ENCODE measurements at regions not wholly inside any gene's neighbourhood (a gene's known extent, or its start where the extent isn't known, plus 50 kb on each side); places are given as distances from the start of the nearest gene placed in this dataset.

GRCh38 chr7:54338319-54338718, 203.9 kb upstream of the VSTM2A start:
- no peak for ATAC-seq

GRCh38 chr7:54339073-54339472, 203.1 kb upstream of the VSTM2A start:
- no TSS peak for BruUV-seq (replicated peaks)

More at GRCh38 chr7:54338319-54338718, 203.9 kb upstream of the VSTM2A start:
- no TSS peak for BruUV-seq (replicated peaks)
- intact Hi-C loops (cut with micrococcal nuclease), result no loop called here
- ChIA-PET POLR2A (no interaction called here), CTCF (no interaction called here), RAD21 (ENCODE audit: low non-redundant PET in 1 of 2, low total read pairs in 2 of 2, uncharacterized antibody in 2 of 2, unreplicated experiment in 2 of 2) (no interaction called here)
- no peak for TF ChIP-seq RAD21 (IDR thresholded peaks at IDR 0.05; ENCODE audit: low read depth)
- TF ChIP-seq CEBPB (IDR thresholded peaks at IDR 0.05; ENCODE audit: low read depth), result no peak
- TF ChIP-seq FOSL1 (IDR thresholded peaks at IDR 0.05; ENCODE audit: low read depth), result no peak
- TF ChIP-seq CBX3 (IDR thresholded peaks at IDR 0.05; ENCODE audit: low read depth), result no peak
- no peak for TF ChIP-seq ZFX (IDR thresholded peaks at IDR 0.05)
- no peak for TF ChIP-seq EGR1 (IDR thresholded peaks at IDR 0.05; ENCODE audit: low read depth)
- TF ChIP-seq JUND (IDR thresholded peaks at IDR 0.05), result no peak
- no peak for TF ChIP-seq MAX (IDR thresholded peaks at IDR 0.05)
- no peak for TF ChIP-seq ELF1 (IDR thresholded peaks at IDR 0.05; ENCODE audit: borderline replicate concordance, low read depth)
- Histone ChIP-seq H3K9me3 (ENCODE audit: control insufficient read depth in 1 of 2, insufficient read depth in 1 of 2, low read depth in 1 of 2, low read length in 2 of 2) (peaks cover 0 to 3% of the 10 kb centered on the region in 2 experiments; a peak in 2 of 4 replicates), H3K36me3 (ENCODE audit: control insufficient read depth in 1 of 2, insufficient read depth in 2 of 2, low read length in 2 of 2) (no peaks in the 10 kb centered on the region), H3K9ac (ENCODE audit: low read length) (no peak overlapping the region), H3K9me2 (ENCODE audit: insufficient read depth) (no peaks in the 10 kb centered on the region), H4K20me1 (ENCODE audit: insufficient read depth) (no peaks in the 10 kb centered on the region), H2AFZ (ENCODE audit: low read depth, low read length, poor library complexity, severe bottlenecking) (no peak overlapping the region), H3K4me2 (ENCODE audit: low read length) (no peak overlapping the region), H3K79me2 (ENCODE audit: insufficient read depth, low read length) (no peaks in the 10 kb centered on the region), H3K27ac (ENCODE audit: low read depth, low read length) (no peak overlapping the region), H3K4me3 (replicated peaks in 1 of 2; ENCODE audit: low read depth in 1 of 2, low read length in 2 of 2) (no peak overlapping the region), H3K4me1 (ENCODE audit: control insufficient read depth in 1 of 2, insufficient read depth in 2 of 2, low read length in 2 of 2) (no peaks in the 10 kb centered on the region), H3K27me3 (ENCODE audit: insufficient read depth, low read length) (no peaks in the 10 kb centered on the region)
- no peak for DNase-seq (ENCODE audit: low read depth, low spot score)

More at GRCh38 chr7:54339073-54339472, 203.1 kb upstream of the VSTM2A start:
- POLR2A ChIA-PET, result no interaction called here
- H3K9ac ChIP-seq (ENCODE audit: low read length), result no peak overlapping the region
- RAD21 ChIA-PET (ENCODE audit: low non-redundant PET in 1 of 2, low total read pairs in 2 of 2, uncharacterized antibody in 2 of 2, unreplicated experiment in 2 of 2), result no interaction called here
- H3K4me3 ChIP-seq (replicated peaks in 1 of 2; ENCODE audit: low read depth in 1 of 2, low read length in 2 of 2), result no peak overlapping the region
- CTCF ChIA-PET, result no interaction called here
- no peaks in the 10 kb centered on the region for H4K20me1 ChIP-seq (ENCODE audit: insufficient read depth)
- intact Hi-C loops (cut with micrococcal nuclease), result no loop called here
- no peaks in the 10 kb centered on the region for H3K9me2 ChIP-seq (ENCODE audit: insufficient read depth)
- no peaks in the 10 kb centered on the region for H3K27me3 ChIP-seq (ENCODE audit: insufficient read depth, low read length)
- no peak overlapping the region for H3K4me2 ChIP-seq (ENCODE audit: low read length)
- DNase-seq (ENCODE audit: low read depth, low spot score), result no peak
- no peak overlapping the region for H3K27ac ChIP-seq (ENCODE audit: low read depth, low read length)
- TF ChIP-seq POLR2AphosphoS5 (IDR thresholded peaks at IDR 0.05; ENCODE audit: low read depth, low read length) (no peak), ZNF274 (IDR thresholded peaks at IDR 0.05; ENCODE audit: low read depth, low read length) (no peak), CBX3 (IDR thresholded peaks at IDR 0.05; ENCODE audit: low read depth) (no peak)
- no peak for ATAC-seq
- H3K4me1 ChIP-seq (ENCODE audit: control insufficient read depth in 1 of 2, insufficient read depth in 2 of 2, low read length in 2 of 2), result no peaks in the 10 kb centered on the region
- H3K36me3 ChIP-seq (ENCODE audit: control insufficient read depth in 1 of 2, insufficient read depth in 2 of 2, low read length in 2 of 2), result no peaks in the 10 kb centered on the region
- no peak overlapping the region for H2AFZ ChIP-seq (ENCODE audit: low read depth, low read length, poor library complexity, severe bottlenecking)
- H3K9me3 ChIP-seq (ENCODE audit: control insufficient read depth in 1 of 2, insufficient read depth in 1 of 2, low read depth in 1 of 2, low read length in 2 of 2), result peaks cover 0 to 4% of the 10 kb centered on the region in 2 experiments; a peak in 2 of 4 replicates
- no peaks in the 10 kb centered on the region for H3K79me2 ChIP-seq (ENCODE audit: insufficient read depth, low read length)

Measured in HCT116 (cell line).